A673 (cell line): ENCODE measurements at regions not wholly inside any gene's neighbourhood (a gene's known extent, or its start where the extent isn't known, plus 50 kb on each side); places are given as distances from the start of the nearest gene placed in this dataset.

Experiments
- BruUV-seq: library from RNA; stranded (reverse); fragments of 400-500 nt; replicated peaks from 2 replicates; lab custom pipeline; 2021; lab: Mats Ljungman, UMichigan
- CTCF ChIA-PET: fragments of 300-600 bp; sonication (Branson Sonifier 250); formaldehyde crosslinking; loops from one replicate; lab custom pipeline; 2022; ENCODE audit warnings: antibody characterized with exemption; lab: Charles Lee
- POLR2A ChIA-PET: fragments of 300-600 bp; sonication (Branson Sonifier 250); formaldehyde crosslinking; loops from one replicate; lab custom pipeline; 2022; ENCODE audit warnings: antibody characterized with exemption; ENCODE audit not compliant: low non-redundant PET; lab: Charles Lee
- DNase-seq: peaks from one replicate; pipeline ENCODE4 v3.0.0-alpha.2; 2015; ENCODE audit warnings: low spot score
- H3K27ac ChIP-seq: fragments of 200-600 bp; sonication (generic); 2 replicates; pipeline ENCODE4 v1.5.1; 2016; ENCODE audit warnings: mixed run types, low read depth, mild to moderate bottlenecking, mixed read lengths, antibody characterized with exemption, low read length; ENCODE audit not compliant: poor library complexity, severe bottlenecking
- H3K27me3 ChIP-seq: fragments of 200-600 bp; sonication (generic); replicated peaks from 2 replicates; pipeline ENCODE4 v1.6.1; 2017; ENCODE audit warnings: mixed run types, low read depth, mild to moderate bottlenecking, mixed read lengths, antibody characterized with exemption, low read length; ENCODE audit not compliant: insufficient read depth, poor library complexity
- H3K36me3 ChIP-seq: fragments of 200-600 bp; sonication (generic); 2 replicates; pipeline ENCODE4 v1.6.1; 2016; ENCODE audit warnings: mixed run types, mild to moderate bottlenecking, mixed read lengths, antibody characterized with exemption, low read length; ENCODE audit not compliant: insufficient read depth, poor library complexity, severe bottlenecking
- H3K4me1 ChIP-seq: fragments of 200-600 bp; sonication (generic); 2 replicates; pipeline ENCODE4 v1.6.1; 2017; ENCODE audit warnings: mixed run types, mild to moderate bottlenecking, mixed read lengths, antibody characterized with exemption, low read length; ENCODE audit not compliant: insufficient read depth, poor library complexity, severe bottlenecking
- H3K4me3 ChIP-seq: fragments of 200-600 bp; sonication (generic); 2 replicates; pipeline ENCODE4 v1.5.1; 2016; ENCODE audit warnings: low read depth, mixed run types, mild to moderate bottlenecking, mixed read lengths, low read length; ENCODE audit not compliant: poor library complexity, severe bottlenecking
- H3K9me3 ChIP-seq: fragments of 200-600 bp; sonication (generic); 2 replicates; pipeline ENCODE4 v1.6.1; 2016; ENCODE audit warnings: mixed run types, low read depth, mild to moderate bottlenecking, mixed read lengths, antibody characterized with exemption, low read length; ENCODE audit not compliant: poor library complexity, severe bottlenecking
- EZH2 ChIP-seq: fragments of 200-600 bp; sonication (generic); IDR thresholded peaks from 2 replicates; pipeline ENCODE4 v1.6.1; 2017; ENCODE audit warnings: borderline replicate concordance, low read depth, mild to moderate bottlenecking, mixed read lengths, antibody characterized with exemption, low read length; ENCODE audit not compliant: poor library complexity, severe bottlenecking
- intact Hi-C: fragments of 100-400 bp; cut with micrococcal nuclease; formaldehyde crosslinking; loops from one replicate; pipeline ENCODE4 v1.10.0; 2022; ENCODE audit not compliant: unreplicated experiment
- TF ChIP-seq, protein P1 (sequence below): fragments of 300-800, 200-600 bp; sonication (generic); conservative IDR thresholded peaks from 2 replicates; pipeline ENCODE4 v1.5.1; 2017; ENCODE audit warnings: low read depth, mild to moderate bottlenecking, antibody characterized with exemption, low read length, moderate library complexity, mixed read lengths

DNA sequence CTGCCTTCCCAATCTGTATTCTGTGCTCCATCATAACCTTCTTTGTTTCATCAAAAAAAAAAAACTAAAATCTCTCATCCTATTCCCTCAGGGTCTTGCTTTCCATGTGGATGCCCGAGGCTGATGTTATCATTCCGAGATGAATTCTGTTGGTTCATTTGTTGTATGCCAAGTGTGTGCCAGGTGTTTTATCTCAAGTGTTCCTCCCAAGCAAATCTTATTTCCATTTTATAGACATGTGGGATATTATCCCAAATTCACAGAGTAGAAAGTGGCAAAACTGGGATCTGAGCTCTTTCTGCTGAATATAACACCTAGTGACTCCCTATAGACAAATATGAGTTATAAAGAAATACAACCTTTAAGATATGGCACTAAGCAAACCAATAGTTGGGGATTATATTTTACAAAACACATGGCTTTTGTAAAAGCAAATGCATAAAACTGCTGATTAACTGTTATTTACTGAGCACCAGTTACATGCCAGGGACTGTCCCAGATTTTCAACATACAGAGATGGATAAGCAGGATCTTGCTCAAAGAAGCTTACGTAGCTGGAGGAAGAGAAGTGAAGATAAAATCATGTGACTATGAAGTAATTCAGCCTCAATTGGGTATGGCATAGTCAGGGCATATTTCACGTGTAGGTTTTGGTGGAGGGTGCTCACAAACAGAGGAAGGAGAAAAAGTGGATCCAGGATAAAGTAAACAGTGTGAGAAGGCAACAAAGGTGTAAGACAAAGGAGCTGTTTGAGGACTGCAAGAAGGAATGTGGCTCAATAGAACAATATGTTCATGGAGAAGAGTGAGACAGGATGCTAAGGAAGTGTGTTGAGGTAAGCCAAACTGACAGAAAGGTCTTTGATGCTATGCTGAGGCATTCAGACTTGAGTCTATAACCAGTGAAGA, 143.3 kb upstream of the ADAMTSL1 start:
- no peaks in the 10 kb centered on the region for H3K4me1 ChIP-seq
- intact Hi-C loops = no loop called here
- H3K27ac ChIP-seq = no peak overlapping the region
- H3K36me3 ChIP-seq = no peaks in the 10 kb centered on the region
- BruUV-seq = no TSS peak
- no peak for DNase-seq
- H3K27me3 ChIP-seq = no peaks in the 10 kb centered on the region
- no peaks in the 10 kb centered on the region for H3K9me3 ChIP-seq
- ChIA-PET CTCF (no interaction called here), POLR2A (no interaction called here)
- H3K4me3 ChIP-seq = no peak overlapping the region
- no peak for TF ChIP-seq EZH2

DNA sequence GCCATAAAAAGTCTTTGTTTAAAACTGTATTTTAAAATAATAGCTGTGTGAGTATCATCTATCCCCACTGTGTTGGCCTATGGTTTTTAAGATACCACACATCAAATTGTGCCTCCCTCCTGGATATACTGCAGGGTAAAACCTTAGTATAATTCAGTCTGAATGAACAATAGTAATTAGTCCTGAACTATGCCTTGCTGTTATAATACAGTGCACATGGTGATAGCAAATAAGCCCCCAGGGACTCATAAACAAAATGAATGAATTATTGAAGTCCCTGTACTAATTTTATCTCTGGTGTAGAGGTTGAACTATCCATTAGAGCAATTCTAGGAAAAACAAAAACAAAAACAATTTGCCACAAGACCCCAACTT, 142.7 kb upstream of the ADAMTSL1 start:
- ChIA-PET CTCF (no interaction called here), POLR2A (no interaction called here)
- no peaks in the 10 kb centered on the region for H3K27me3 ChIP-seq
- intact Hi-C loops = no loop called here
- H3K4me3 ChIP-seq = no peak overlapping the region
- DNase-seq = no peak
- no peak for TF ChIP-seq EZH2
- TF ChIP-seq, protein P1, sequence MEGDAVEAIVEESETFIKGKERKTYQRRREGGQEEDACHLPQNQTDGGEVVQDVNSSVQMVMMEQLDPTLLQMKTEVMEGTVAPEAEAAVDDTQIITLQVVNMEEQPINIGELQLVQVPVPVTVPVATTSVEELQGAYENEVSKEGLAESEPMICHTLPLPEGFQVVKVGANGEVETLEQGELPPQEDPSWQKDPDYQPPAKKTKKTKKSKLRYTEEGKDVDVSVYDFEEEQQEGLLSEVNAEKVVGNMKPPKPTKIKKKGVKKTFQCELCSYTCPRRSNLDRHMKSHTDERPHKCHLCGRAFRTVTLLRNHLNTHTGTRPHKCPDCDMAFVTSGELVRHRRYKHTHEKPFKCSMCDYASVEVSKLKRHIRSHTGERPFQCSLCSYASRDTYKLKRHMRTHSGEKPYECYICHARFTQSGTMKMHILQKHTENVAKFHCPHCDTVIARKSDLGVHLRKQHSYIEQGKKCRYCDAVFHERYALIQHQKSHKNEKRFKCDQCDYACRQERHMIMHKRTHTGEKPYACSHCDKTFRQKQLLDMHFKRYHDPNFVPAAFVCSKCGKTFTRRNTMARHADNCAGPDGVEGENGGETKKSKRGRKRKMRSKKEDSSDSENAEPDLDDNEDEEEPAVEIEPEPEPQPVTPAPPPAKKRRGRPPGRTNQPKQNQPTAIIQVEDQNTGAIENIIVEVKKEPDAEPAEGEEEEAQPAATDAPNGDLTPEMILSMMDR = no peak
- no TSS peak for BruUV-seq
- H3K27ac ChIP-seq = no peak overlapping the region
- no peaks in the 10 kb centered on the region for H3K9me3 ChIP-seq
- H3K36me3 ChIP-seq = no peaks in the 10 kb centered on the region
- H3K4me1 ChIP-seq = no peaks in the 10 kb centered on the region

DNA sequence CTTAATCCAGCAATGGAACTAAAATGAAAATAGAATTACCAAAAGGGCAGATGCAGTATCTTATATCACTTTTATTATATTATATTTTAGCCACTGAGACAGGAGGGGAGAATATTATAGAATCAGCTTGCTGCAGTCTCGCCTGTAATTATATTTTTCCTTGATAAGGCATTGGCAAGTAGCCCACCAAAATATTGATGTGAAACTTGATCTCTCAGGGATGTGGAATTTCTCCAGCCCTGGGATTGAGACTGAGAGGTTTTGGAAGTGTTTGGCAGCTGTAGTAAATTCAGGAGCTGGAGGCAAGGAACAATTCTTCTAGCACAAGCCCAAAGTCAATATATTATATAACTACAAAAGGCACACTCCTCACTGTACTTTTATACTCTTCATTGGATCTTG, 142.1 kb upstream of the ADAMTSL1 start:
- TF ChIP-seq, protein P1 = no peak
- TF ChIP-seq EZH2 = no peak
- Histone ChIP-seq H3K27me3 (no peaks in the 10 kb centered on the region), H3K27ac (no peak overlapping the region), H3K4me3 (no peak overlapping the region), H3K4me1 (no peaks in the 10 kb centered on the region), H3K36me3 (no peaks in the 10 kb centered on the region), H3K9me3 (no peaks in the 10 kb centered on the region)
- no TSS peak for BruUV-seq
- no peak for DNase-seq
- POLR2A ChIA-PET = no interaction called here
- CTCF ChIA-PET = no interaction called here
- intact Hi-C loops = no loop called here
